GM12878 (cell line): ENCODE measurements at regions not wholly inside any gene's neighbourhood (a gene's known extent, or its start where the extent isn't known, plus 50 kb on each side); places are given as distances from the start of the nearest gene placed in this dataset.

Experiments
- ATAC-seq: fragments of 200-7000 bp; cut with Tn5 transposase; 3 replicates; pipeline ENCODE4 v1.9.1; 2020; ENCODE audit warnings: mild to moderate bottlenecking, moderate library complexity
- BruUV-seq: library from RNA; stranded (reverse); fragments of 400-500 nt; replicated peaks from 2 replicates; lab custom pipeline; 2021; lab: Mats Ljungman, UMichigan
- CTCF ChIA-PET: fragments of 300-600 bp; sonication (Branson Sonifier 250); formaldehyde crosslinking; extraction: SDS; loops from one replicate; lab custom pipeline; 2021; ENCODE audit warnings: inconsistent platforms; lab: Yijun Ruan, JAX
- POLR2A ChIA-PET: fragments of 350-600 bp; formaldehyde crosslinking; extraction: SDS; loops from one replicate; lab custom pipeline; 2021; ENCODE audit warnings: inconsistent platforms; lab: Charles Lee
- RAD21 ChIA-PET: fragments of 300-600 bp; sonication (Branson Sonifier 250); formaldehyde crosslinking; loops from one replicate; lab custom pipeline; 2023; ENCODE audit warnings: antibody characterized with exemption; ENCODE audit not compliant: unreplicated experiment; lab: Charles Lee
- SMC1A ChIA-PET: fragments of 300-600 bp; sonication (Branson Sonifier 250); formaldehyde crosslinking; loops from one replicate; lab custom pipeline; 2023; ENCODE audit not compliant: unreplicated experiment, uncharacterized antibody; lab: Charles Lee
- DNase-seq: peaks from one replicate; pipeline ENCODE4 v3.0.0-alpha.2; 2011; ENCODE audit warnings: low read depth, low spot score
- FAIRE-seq: peaks from 3 replicates; lab custom pipeline; 2011; peaks lifted over from hg19 to GRCh38; lab: Jason Lieb, UNC
- H2AFZ ChIP-seq: 2 replicates; pipeline ENCODE4 v1.6.0; 2011; ENCODE audit warnings: low read depth, low read length, control low read depth; ENCODE audit not compliant: control insufficient read depth
- H3K27ac ChIP-seq: 2 replicates; pipeline ENCODE4 v1.5.1; 2011; ENCODE audit warnings: control low read depth; ENCODE audit not compliant: control insufficient read depth, insufficient read depth
- H3K27me3 ChIP-seq, 2 experiments: replicated peaks in 1 of 2; 2 replicates each; pipeline versions ENCODE4 v1.6.0 to v1.6.1; 2011; ENCODE audit warnings: low read length in 1 of 2; ENCODE audit not compliant: control insufficient read depth in 2 of 2, insufficient read depth in 2 of 2
- H3K36me3 ChIP-seq, 2 experiments: 2 replicates each; pipeline ENCODE4 v1.5.1; 2011; ENCODE audit warnings: low read length in 1 of 2; ENCODE audit not compliant: control insufficient read depth in 2 of 2, insufficient read depth in 2 of 2
- H3K4me1 ChIP-seq: 2 replicates; pipeline ENCODE4 v1.6.1; 2011; ENCODE audit warnings: mild to moderate bottlenecking, low read length, moderate library complexity, mixed read lengths; ENCODE audit not compliant: control insufficient read depth, insufficient read depth
- H3K4me2 ChIP-seq: 2 replicates; pipeline ENCODE4 v1.6.0; 2011; ENCODE audit warnings: control low read depth; ENCODE audit not compliant: control insufficient read depth, insufficient read depth
- H3K4me3 ChIP-seq: fragments of 200-600 bp; sonication (generic); 2 replicates; pipeline ENCODE4 v1.5.1; 2016
- H3K79me2 ChIP-seq: 2 replicates; pipeline ENCODE4 v1.6.0; 2011; ENCODE audit warnings: low read length; ENCODE audit not compliant: control insufficient read depth, insufficient read depth
- H3K9ac ChIP-seq: 2 replicates; pipeline ENCODE4 v1.8.0; 2011; ENCODE audit warnings: low read length, control low read depth, mixed read lengths; ENCODE audit not compliant: control insufficient read depth, insufficient read depth
- H3K9me3 ChIP-seq: replicated peaks from 3 replicates; pipeline ENCODE4 v1.5.1; 2011; ENCODE audit warnings: mild to moderate bottlenecking, low read length; ENCODE audit not compliant: control insufficient read depth, insufficient read depth
- H4K20me1 ChIP-seq: 2 replicates; pipeline ENCODE4 v1.6.0; 2011; ENCODE audit not compliant: control insufficient read depth, insufficient read depth
- ASH2L ChIP-seq: fragments of 300-600, 200-600 bp; sonication (generic); IDR thresholded peaks from 2 replicates; pipeline ENCODE4 v1.6.1; 2017; ENCODE audit warnings: low read depth, mild to moderate bottlenecking, borderline replicate concordance
- CTCF ChIP-seq, 3 experiments: IDR thresholded peaks in 2 of 3; conservative IDR thresholded peaks in 1 of 3; 2 replicates each; pipeline ENCODE4 v1.5.1; 2011; ENCODE audit warnings: low read depth in 3 of 3, low read length in 3 of 3, mild to moderate bottlenecking in 3 of 3, control low read depth in 2 of 3, moderate library complexity in 2 of 3, inconsistent platforms in 1 of 3, mixed read lengths in 1 of 3; ENCODE audit not compliant: control insufficient read depth in 2 of 3, insufficient read depth in 1 of 3; ENCODE audit errors: extremely low read depth in 1 of 3
- GABPA ChIP-seq: IDR thresholded peaks from 2 replicates; pipeline ENCODE4 v1.6.1; 2014; ENCODE audit warnings: antibody characterized with exemption, low read depth, mild to moderate bottlenecking, inconsistent platforms
- GATAD2B ChIP-seq: fragments of 450-650 bp; conservative IDR thresholded peaks from 2 replicates; pipeline ENCODE4 v1.6.1; 2017; ENCODE audit warnings: low read depth, mild to moderate bottlenecking, moderate library complexity
- JUND ChIP-seq: IDR thresholded peaks from 2 replicates; pipeline ENCODE4 v1.6.1; 2012; ENCODE audit warnings: low read depth, mild to moderate bottlenecking, low read length, improper control_type of control experiment, moderate library complexity
- MXI1 ChIP-seq: fragments of 150-350 bp; IDR thresholded peaks from 2 replicates; pipeline ENCODE4 v1.6.1; 2011; ENCODE audit warnings: low read depth, mild to moderate bottlenecking, inconsistent platforms, low read length, improper control_type of control experiment
- NR2F1 ChIP-seq: fragments of 450-650 bp; conservative IDR thresholded peaks from 2 replicates; pipeline ENCODE4 v1.6.1; 2017; ENCODE audit warnings: mild to moderate bottlenecking
- PAX5 ChIP-seq: IDR thresholded peaks from 2 replicates; pipeline ENCODE4 v1.6.1; 2011; ENCODE audit warnings: low read depth, low read length, borderline replicate concordance
- RBBP5 ChIP-seq: fragments of 200-600 bp; sonication (generic); conservative IDR thresholded peaks from 2 replicates; pipeline ENCODE4 v1.6.1; 2016
- RUNX3 ChIP-seq: IDR thresholded peaks from 2 replicates; pipeline ENCODE4 v1.6.1; 2012; ENCODE audit warnings: low read length, inconsistent platforms
- SIX5 ChIP-seq: IDR thresholded peaks from 2 replicates; pipeline ENCODE4 v1.6.1; 2011; ENCODE audit warnings: mild to moderate bottlenecking, low read depth, low read length, moderate library complexity; ENCODE audit not compliant: severe bottlenecking
- ZBTB4 ChIP-seq: fragments of 450-650 bp; formaldehyde crosslinking; IDR thresholded peaks from 2 replicates; pipeline ENCODE4 v1.4.0; 2022; ENCODE audit warnings: mild to moderate bottlenecking, moderate library complexity
- WGBS: methylation state at CpG from one replicate; pipeline ENCODE4 v1.1.6; 2016; ENCODE audit warnings: low lambda C conversion rate; ENCODE audit not compliant: insufficient replicate concordance, insufficient coverage; ENCODE audit errors: missing lambda C conversion rate; 5-methylcytosine and 5-hydroxymethylcytosine counted together
- in situ Hi-C: fragments of 300-500 bp; cut with MboI; formaldehyde crosslinking; loops from 9 replicates; pipeline ENCODE4 v1.14.3; 2018; ENCODE audit warnings: mixed read lengths
- intact Hi-C: fragments of 100-400 bp; cut with micrococcal nuclease; formaldehyde crosslinking; loops from one replicate; pipeline ENCODE4 v1.14.2; 2022; ENCODE audit not compliant: unreplicated experiment

- Histone ChIP-seq H3K4me2 (no peak overlapping the region), H3K9ac (no peak overlapping the region), H3K4me3 (no peak overlapping the region), H3K9me3 (no peaks in the 10 kb centered on the region), H3K36me3 (no peaks in the 10 kb centered on the region), H3K79me2 (no peaks in the 10 kb centered on the region), H2AFZ (no peak overlapping the region), H3K4me1 (no peaks in the 10 kb centered on the region), H3K27me3 (no peaks in the 10 kb centered on the region), H4K20me1 (no peaks in the 10 kb centered on the region), H3K27ac (no peak overlapping the region)
- WGBS, result 94% methylated on average over 5 of the region's 5 CpGs
- FAIRE-seq (no peak), DNase-seq (no peak), ATAC-seq (no peak)
- POLR2A ChIA-PET, result interaction anchor here (1.4 kb wide), 1 partner anchor 14 kb away, joined by 4 read pairs; no protein-coding TSS in a partner anchor
- intact Hi-C loops, result no loop called here
- in situ Hi-C loops, result no loop called here
- CTCF ChIA-PET, result interaction anchor here (1.4 kb wide), 1 partner anchor 16 kb away, joined by 3 read pairs; no protein-coding TSS in a partner anchor
- RAD21 ChIA-PET, result no interaction called here
- SMC1A ChIA-PET, result interaction anchor here (0.7 to 1.7 kb wide), 5 partner anchors 9 to 46 kb away, joined by 3 to 8 read pairs (median 5); no protein-coding TSS in a partner anchor
- no TSS peak for BruUV-seq
- TF ChIP-seq NR2F1 (no peak), GABPA (no peak), GATAD2B (no peak), ASH2L (no peak), RUNX3 (no peak), RBBP5 (no peak), SIX5 (no peak), CTCF (IDR thresholded peaks at IDR 0.05 in 2 of 3, conservative IDR thresholded peaks at IDR 0.05 in 1 of 3; ENCODE audit: control insufficient read depth in 2 of 3, extremely low read depth in 1 of 3, insufficient read depth in 1 of 3, low read depth in 3 of 3, low read length in 3 of 3) (no peak), PAX5 (no peak), MXI1 (no peak), JUND (no peak), ZBTB4 (CRISPR knock-in tag) (no peak)
These were observed 137.0 kb upstream of the PREP start for GRCh38 chr6:105539911-105540310.
